ENCODE measurements at regions not wholly inside any gene's neighbourhood (a gene's known extent, or its start where the extent isn't known, plus 50 kb on each side); places are given as distances from the start of the nearest gene placed in this dataset.

- TF ChIP-seq ZZZ3 (IDR thresholded peaks at IDR 0.05; ENCODE audit: control insufficient read depth, insufficient read length, low read depth), result no peak
- no peak for TF ChIP-seq ZNF217 (IDR thresholded peaks at IDR 0.05)
- TF ChIP-seq POLR2AphosphoS2 (IDR thresholded peaks at IDR 0.05; ENCODE audit: low read depth, low read length), result no peak
- TF ChIP-seq HCFC1 (IDR thresholded peaks at IDR 0.05; ENCODE audit: low read length), result no peak
- no peak for TF ChIP-seq TCF12 (IDR thresholded peaks at IDR 0.05; ENCODE audit: low read depth, low read length)
- TF ChIP-seq RBBP5 (conservative IDR thresholded peaks at IDR 0.05), result no peak
- TF ChIP-seq MTA3 (IDR thresholded peaks at IDR 0.05; ENCODE audit: borderline replicate concordance, low read length), result no peak
- no peak for TF ChIP-seq BRCA1 (IDR thresholded peaks at IDR 0.05; ENCODE audit: low read depth, low read length)
- no peak for TF ChIP-seq GATAD2B (conservative IDR thresholded peaks at IDR 0.05; ENCODE audit: low read depth)
- TF ChIP-seq NR2C2 (IDR thresholded peaks at IDR 0.05; ENCODE audit: borderline replicate concordance, control insufficient read depth, insufficient read length, low read depth), result no peak
These were observed 120.5 kb upstream of the FGF3 start (continued) for GRCh38 chr11:69939551-69940245.

- H3K27me3 ChIP-seq (replicated peaks in 1 of 2; ENCODE audit: control insufficient read depth in 2 of 2, insufficient read depth in 2 of 2, low read length in 1 of 2), result no peaks in the 10 kb centered on the region; a peak in 2 of 4 replicates
- no peak overlapping the region for H2AFZ ChIP-seq (ENCODE audit: control insufficient read depth, low read depth, low read length)
- no peak overlapping the region for H3K27ac ChIP-seq (ENCODE audit: control insufficient read depth, insufficient read depth)
- ATAC-seq (no peak), DNase-seq (ENCODE audit: low read depth, low spot score) (no peak), FAIRE-seq (no peak)
- H3K79me2 ChIP-seq (ENCODE audit: control insufficient read depth, insufficient read depth, low read length), result no peaks in the 10 kb centered on the region
- CTCF ChIA-PET, result no interaction called here
- POLR2A ChIA-PET, result interaction anchor here (0.6 kb wide), 1 partner anchor 402 kb away, joined by 4 read pairs; no protein-coding TSS in a partner anchor
- in situ Hi-C loops (cut with MboI), result no loop called here
- H3K4me2 ChIP-seq (ENCODE audit: control insufficient read depth, insufficient read depth), result no peak overlapping the region
- no TSS peak for BruUV-seq (replicated peaks)
- no peaks in the 10 kb centered on the region for H3K4me1 ChIP-seq (ENCODE audit: control insufficient read depth, insufficient read depth, low read length)
- SMC1A ChIA-PET (ENCODE audit: uncharacterized antibody, unreplicated experiment), result no interaction called here
- RAD21 ChIA-PET (ENCODE audit: unreplicated experiment), result no interaction called here
- intact Hi-C loops (cut with micrococcal nuclease; ENCODE audit: unreplicated experiment), result no loop called here
- no peaks in the 10 kb centered on the region for H4K20me1 ChIP-seq (ENCODE audit: control insufficient read depth, insufficient read depth)
- H3K36me3 ChIP-seq (ENCODE audit: control insufficient read depth in 2 of 2, insufficient read depth in 2 of 2, low read length in 1 of 2), result no peaks in the 10 kb centered on the region
- H3K9ac ChIP-seq (ENCODE audit: control insufficient read depth, insufficient read depth, low read length), result no peak overlapping the region
- no peak overlapping the region for H3K4me3 ChIP-seq
- H3K9me3 ChIP-seq (replicated peaks; ENCODE audit: control insufficient read depth, insufficient read depth, low read length), result no peaks in the 10 kb centered on the region
- 21% methylated on average over 6 of the region's 6 CpGs for WGBS (ENCODE audit: insufficient coverage, insufficient replicate concordance, low lambda C conversion rate, missing lambda C conversion rate)
- no peak for TF ChIP-seq ZNF687 (IDR thresholded peaks at IDR 0.05)
- no peak for TF ChIP-seq SPI1 (IDR thresholded peaks at IDR 0.05; ENCODE audit: borderline replicate concordance, insufficient read depth, low read depth, low read length)
- TF ChIP-seq CEBPB (IDR thresholded peaks at IDR 0.05; ENCODE audit: borderline replicate concordance in 1 of 2, low read depth in 2 of 2, low read length in 2 of 2), result no peak
- TF ChIP-seq NR2C2 (IDR thresholded peaks at IDR 0.05; ENCODE audit: borderline replicate concordance, control insufficient read depth, insufficient read length, low read depth), result no peak
- TF ChIP-seq TAF1 (IDR thresholded peaks at IDR 0.05; ENCODE audit: borderline replicate concordance, low read depth, low read length), result no peak
- no peak for TF ChIP-seq MLLT1 (IDR thresholded peaks at IDR 0.05)
- no peak for TF ChIP-seq NFIC (IDR thresholded peaks at IDR 0.05; ENCODE audit: low read depth, low read length)
- no peak for TF ChIP-seq RAD51 (IDR thresholded peaks at IDR 0.05)
- TF ChIP-seq KAT2A (conservative IDR thresholded peaks at IDR 0.05; ENCODE audit: control insufficient read depth, low read depth, low read length), result no peak
These were observed 121.0 kb upstream of the FGF3 start for GRCh38 chr11:69940246-69940610.

Data from GM12878 (cell line).